Subcutaneous abdominal adipose tissue (tissue), 5 donors: ENCODE measurements at regions not wholly inside any gene's neighbourhood (a gene's known extent, or its start where the extent isn't known, plus 50 kb on each side); places are given as distances from the start of the nearest gene placed in this dataset.

Experiments used
- H3K27ac ChIP-seq: one replicate; pipeline ENCODE4 v1.7.0; 2013; ENCODE audit warnings: low read depth, mild to moderate bottlenecking, inconsistent platforms, low read length, moderate library complexity
- H3K27me3 ChIP-seq, 5 donors: one replicate each; pipeline ENCODE4 v1.7.0; 2013; ENCODE audit warnings: low read length in 5 of 5, inconsistent platforms in 1 of 5; ENCODE audit not compliant: control insufficient read depth in 5 of 5, insufficient read depth in 4 of 5
- H3K36me3 ChIP-seq, 5 donors: one replicate each; pipeline ENCODE4 v1.7.0; 2013; ENCODE audit warnings: low read length in 5 of 5; ENCODE audit not compliant: control insufficient read depth in 5 of 5, insufficient read depth in 5 of 5
- H3K4me1 ChIP-seq, 5 donors: one replicate each; pipeline ENCODE4 v1.7.0; 2013; ENCODE audit warnings: low read length in 5 of 5, mild to moderate bottlenecking in 3 of 5, moderate library complexity in 1 of 5; ENCODE audit not compliant: control insufficient read depth in 5 of 5, insufficient read depth in 5 of 5
- H3K4me3 ChIP-seq, 5 donors: one replicate each; pipeline ENCODE4 v1.7.0; 2013; ENCODE audit warnings: low read length in 5 of 5, low read depth in 1 of 5
- H3K9ac ChIP-seq, 5 donors: one replicate each; pipeline ENCODE4 v1.7.0; 2013; ENCODE audit warnings: low read length in 5 of 5, mild to moderate bottlenecking in 4 of 5, moderate library complexity in 3 of 5
- H3K9me3 ChIP-seq, 5 donors: one replicate each; pipeline ENCODE4 v1.7.0; 2013; ENCODE audit warnings: low read length in 5 of 5; ENCODE audit not compliant: control insufficient read depth in 5 of 5
- donor health status: healthy.
- donor health status: healthy.
- donor health status: healthy.
- donor health status: healthy.
- donor health status: healthy.

- Histone ChIP-seq H3K36me3 (no peaks in the 10 kb centered on the region), H3K9me3 (no peaks in the 10 kb centered on the region), H3K27ac (no peak overlapping the region), H3K27me3 (no peaks in the 10 kb centered on the region), H3K4me3 (no peak overlapping the region), H3K9ac (no peak overlapping the region), H3K4me1 (no peaks in the 10 kb centered on the region)
Measured at GRCh38 chr2:209046163-209046562, 377.7 kb upstream of the MAP2 start.

DNA sequence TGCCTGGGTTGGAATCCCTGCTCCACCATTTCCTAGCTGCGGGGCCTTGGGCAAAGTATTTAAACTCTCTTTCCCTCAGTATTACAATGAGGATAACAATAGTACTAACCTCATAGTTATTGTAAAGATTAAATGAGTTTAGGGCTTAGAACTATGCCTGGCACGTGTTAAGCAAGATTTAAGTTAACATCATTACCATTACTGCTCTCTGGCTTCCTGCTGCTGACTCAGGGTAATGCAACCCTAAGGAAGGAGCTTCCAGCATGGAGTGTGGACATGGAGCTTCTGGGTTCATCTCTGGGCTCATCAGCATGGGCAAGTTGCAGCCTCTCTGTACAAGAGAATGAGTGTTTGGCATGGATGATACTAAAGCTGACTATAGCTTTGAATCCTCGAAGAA lies 374.2 kb upstream of the MAP2 start:
- H3K27ac ChIP-seq: no peak overlapping the region
- no peaks in the 10 kb centered on the region for H3K36me3 ChIP-seq
- no peaks in the 10 kb centered on the region for H3K4me1 ChIP-seq
- no peaks in the 10 kb centered on the region for H3K9me3 ChIP-seq
- H3K9ac ChIP-seq: no peak overlapping the region
- H3K4me3 ChIP-seq: no peak overlapping the region
- no peaks in the 10 kb centered on the region for H3K27me3 ChIP-seq

- peaks cover 0 to 3% (median 0%) of the 10 kb centered on the region in 5 donors for H3K9me3 ChIP-seq
Measured at GRCh38 chr2:209062210-209062609, 361.6 kb upstream of the MAP2 start.

DNA sequence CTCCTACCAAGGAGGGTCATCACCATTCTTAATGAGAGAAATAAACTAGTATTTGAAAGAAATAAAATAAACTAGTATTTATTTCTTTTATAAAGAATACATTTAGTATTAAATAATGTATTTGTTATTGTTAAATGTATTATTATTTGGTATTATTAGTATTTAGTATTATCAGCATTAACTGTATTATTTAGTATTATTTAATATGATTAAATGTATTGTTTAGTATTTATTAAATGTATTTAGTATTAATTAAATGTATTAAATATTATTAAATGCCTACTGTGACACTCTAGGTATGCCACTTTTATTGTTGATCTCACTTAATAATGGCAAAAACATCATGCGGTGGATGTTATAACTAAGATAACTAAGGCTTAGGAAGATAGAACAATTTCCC lies 353.6 kb upstream of the MAP2 start:
- H3K9ac ChIP-seq: no peak overlapping the region
- no peak overlapping the region for H3K4me3 ChIP-seq
- H3K9me3 ChIP-seq: no peaks in the 10 kb centered on the region

More at GRCh38 chr2:209062210-209062609, 361.6 kb upstream of the MAP2 start:
- Histone ChIP-seq H3K27me3 (no peaks in the 10 kb centered on the region), H3K4me3 (no peak overlapping the region), H3K36me3 (no peaks in the 10 kb centered on the region), H3K4me1 (no peaks in the 10 kb centered on the region), H3K27ac (no peak overlapping the region), H3K9ac (no peak overlapping the region)

DNA sequence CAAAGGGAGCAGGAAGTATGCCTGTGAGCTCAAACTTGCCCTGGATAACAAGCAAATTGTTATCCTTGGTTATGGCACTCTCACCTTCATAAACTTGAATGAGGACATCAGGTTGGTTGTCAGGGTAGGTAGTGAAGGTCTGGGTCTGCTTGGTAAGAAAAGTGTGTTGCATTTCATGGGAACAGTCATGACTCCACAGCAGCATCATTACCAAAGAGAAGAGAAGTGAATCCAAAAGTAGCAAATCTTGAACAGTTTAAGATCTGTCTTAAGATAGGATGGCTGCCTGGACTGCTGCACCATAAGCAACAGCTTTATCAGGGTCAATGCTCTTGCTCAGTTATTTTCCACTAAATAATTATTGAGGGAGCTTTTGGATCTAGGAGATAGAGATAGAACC lies 350.7 kb upstream of the MAP2 start:
- H3K9me3 ChIP-seq: no peaks in the 10 kb centered on the region
- no peak overlapping the region for H3K27ac ChIP-seq
- H3K9ac ChIP-seq: no peak overlapping the region
- H3K36me3 ChIP-seq: no peaks in the 10 kb centered on the region
- H3K27me3 ChIP-seq: no peaks in the 10 kb centered on the region
- no peak overlapping the region for H3K4me3 ChIP-seq
- no peaks in the 10 kb centered on the region for H3K4me1 ChIP-seq

More for the DNA sequence above, 353.6 kb upstream of the MAP2 start:
- no peaks in the 10 kb centered on the region for H3K36me3 ChIP-seq
- H3K4me1 ChIP-seq: no peaks in the 10 kb centered on the region
- no peaks in the 10 kb centered on the region for H3K27me3 ChIP-seq
- H3K27ac ChIP-seq: no peak overlapping the region

GRCh38 chr2:209074711-209075110 lies 349.1 kb upstream of the MAP2 start:
- no peak overlapping the region for H3K4me3 ChIP-seq
- H3K9me3 ChIP-seq: no peaks in the 10 kb centered on the region
- H3K27me3 ChIP-seq: no peaks in the 10 kb centered on the region
- no peak overlapping the region for H3K27ac ChIP-seq
- no peaks in the 10 kb centered on the region for H3K4me1 ChIP-seq
- no peak overlapping the region for H3K9ac ChIP-seq
- H3K36me3 ChIP-seq: no peaks in the 10 kb centered on the region

- H3K4me1 ChIP-seq: no peaks in the 10 kb centered on the region
- H3K27ac ChIP-seq: no peak overlapping the region
- H3K9me3 ChIP-seq: no peaks in the 10 kb centered on the region
- no peaks in the 10 kb centered on the region for H3K27me3 ChIP-seq
- H3K4me3 ChIP-seq: no peak overlapping the region
- no peak overlapping the region for H3K9ac ChIP-seq
- H3K36me3 ChIP-seq: no peaks in the 10 kb centered on the region
Measured at GRCh38 chr2:209076151-209076550, 347.7 kb upstream of the MAP2 start.

DNA sequence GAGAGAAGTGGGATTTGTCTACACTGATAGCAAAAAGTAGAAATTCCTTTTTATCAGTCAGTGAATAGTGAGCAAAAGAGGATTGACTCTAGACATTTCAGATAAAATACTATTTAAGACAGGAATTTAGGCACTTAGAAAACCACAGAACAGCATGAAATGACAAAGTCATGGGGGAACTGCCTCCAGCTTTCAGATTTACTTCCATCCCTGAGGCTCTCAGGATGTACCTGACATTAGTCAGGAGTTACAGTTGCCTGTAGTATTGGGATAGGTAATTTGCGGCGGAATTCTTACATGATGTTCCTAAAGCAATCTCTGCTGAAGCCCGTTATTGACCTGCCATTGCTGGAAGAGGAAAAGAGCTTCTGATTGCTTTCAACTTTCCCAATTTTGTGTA lies 337.1 kb upstream of the MAP2 start:
- Histone ChIP-seq H3K4me1 (no peaks in the 10 kb centered on the region), H3K9ac (no peak overlapping the region), H3K4me3 (no peak overlapping the region), H3K27me3 (no peaks in the 10 kb centered on the region), H3K9me3 (no peaks in the 10 kb centered on the region), H3K36me3 (no peaks in the 10 kb centered on the region), H3K27ac (no peak overlapping the region)

- no peaks in the 10 kb centered on the region for H3K36me3 ChIP-seq
- H3K4me3 ChIP-seq: no peak overlapping the region
- no peaks in the 10 kb centered on the region for H3K9me3 ChIP-seq
- H3K9ac ChIP-seq: no peak overlapping the region
- H3K4me1 ChIP-seq: no peaks in the 10 kb centered on the region
- H3K27me3 ChIP-seq: no peaks in the 10 kb centered on the region
- no peak overlapping the region for H3K27ac ChIP-seq
Measured at GRCh38 chr2:209091056-209091455, 332.8 kb upstream of the MAP2 start.

- H3K9me3 ChIP-seq: peaks cover 0 to 2% (median 0%) of the 10 kb centered on the region in 5 donors
- no peaks in the 10 kb centered on the region for H3K27me3 ChIP-seq
- H3K4me1 ChIP-seq: no peaks in the 10 kb centered on the region
- no peak overlapping the region for H3K9ac ChIP-seq
- no peaks in the 10 kb centered on the region for H3K36me3 ChIP-seq
- H3K27ac ChIP-seq: no peak overlapping the region
- H3K4me3 ChIP-seq: no peak overlapping the region
Measured at GRCh38 chr2:209094221-209094620, 329.6 kb upstream of the MAP2 start.

GRCh38 chr2:209095432-209095831 lies 328.4 kb upstream of the MAP2 start:
- no peaks in the 10 kb centered on the region for H3K27me3 ChIP-seq
- no peak overlapping the region for H3K27ac ChIP-seq
- no peak overlapping the region for H3K9ac ChIP-seq
- no peaks in the 10 kb centered on the region for H3K4me1 ChIP-seq
- no peaks in the 10 kb centered on the region for H3K36me3 ChIP-seq
- H3K4me3 ChIP-seq: no peak overlapping the region
- peaks cover 0 to 2% (median 0%) of the 10 kb centered on the region in 5 donors for H3K9me3 ChIP-seq
